H1 (cell line): ENCODE measurements at regions not wholly inside any gene's neighbourhood (a gene's known extent, or its start where the extent isn't known, plus 50 kb on each side); places are given as distances from the start of the nearest gene placed in this dataset.

ENCODE experiments used
- CTCF ChIA-PET: fragments of 300-600 bp; sonication (Branson Sonifier 250); formaldehyde crosslinking; loops from one replicate; lab custom pipeline; 2021; ENCODE audit not compliant: partially characterized antibody; lab: Charles Lee
- POLR2A ChIA-PET: fragments of 300-600 bp; sonication (Branson Sonifier 250); formaldehyde crosslinking; loops from one replicate; lab custom pipeline; 2021; ENCODE audit warnings: inconsistent platforms; ENCODE audit not compliant: partially characterized antibody; lab: Charles Lee
- DNase-seq, 2 experiments: peaks; one replicate each; pipeline versions ENCODE4 v3.0.0 to v3.0.0-alpha.2; 2010 to 2022; ENCODE audit warnings: low spot score in 2 of 2, low read depth in 1 of 2, mixed read lengths in 1 of 2
- FAIRE-seq: peaks from 2 replicates; lab custom pipeline; 2011; peaks lifted over from hg19 to GRCh38; lab: Jason Lieb, UNC
- H2AFZ ChIP-seq: 2 replicates; pipeline ENCODE4 v1.8.1; 2012; ENCODE audit warnings: low read length, inconsistent platforms
- H2AK5ac ChIP-seq: 2 replicates; pipeline ENCODE4 v1.6.1; 2013; ENCODE audit warnings: low read depth, low read length
- H2BK120ac ChIP-seq: replicated peaks from 2 replicates; pipeline ENCODE3; 2013; ENCODE audit warnings: low read depth, low read length, inconsistent platforms
- H2BK12ac ChIP-seq: 2 replicates; pipeline ENCODE4 v1.6.1; 2013; ENCODE audit warnings: low read depth, low read length
- H2BK15ac ChIP-seq: 2 replicates; pipeline ENCODE4 v1.6.1; 2013; ENCODE audit warnings: low read length
- H2BK20ac ChIP-seq: 2 replicates; pipeline ENCODE4 v1.6.1; 2013; ENCODE audit warnings: low read length
- H2BK5ac ChIP-seq: 2 replicates; pipeline ENCODE4 v1.6.1; 2013; ENCODE audit warnings: low read depth, low read length
- H3K14ac ChIP-seq: 2 replicates; pipeline ENCODE4 v1.6.1; 2013; ENCODE audit warnings: inconsistent platforms; ENCODE audit not compliant: insufficient read length
- H3K18ac ChIP-seq: 2 replicates; pipeline ENCODE4 v1.6.1; 2013; ENCODE audit warnings: low read length; ENCODE audit errors: extremely low read depth
- H3K23ac ChIP-seq: 2 replicates; pipeline ENCODE4 v1.6.1; 2013; ENCODE audit warnings: inconsistent platforms; ENCODE audit not compliant: insufficient read length
- H3K23me2 ChIP-seq: 2 replicates; pipeline ENCODE4 v1.6.1; 2013; ENCODE audit warnings: low read depth, low read length
- H3K27ac ChIP-seq: 2 replicates; pipeline ENCODE4 v1.6.1; 2011; ENCODE audit warnings: low read depth, low read length, inconsistent platforms
- H3K27me3 ChIP-seq, 4 experiments: replicated peaks in 1 of 4; 1 replicate in 1 of 4; 2 replicates in 3 of 4; pipeline versions ENCODE4 v1.6.1 to v1.8.1; 2011 to 2013; ENCODE audit warnings: low read length in 3 of 4, mild to moderate bottlenecking in 3 of 4, inconsistent platforms in 2 of 4, mixed read lengths in 2 of 4, moderate library complexity in 1 of 4; ENCODE audit not compliant: control insufficient read depth in 3 of 4, insufficient read depth in 3 of 4; ENCODE audit errors: extremely low read depth in 1 of 4
- H3K36me3 ChIP-seq, 4 experiments: 2 replicates each; pipeline versions ENCODE4 v1.6.1 to v1.8.1; 2011 to 2013; ENCODE audit warnings: mild to moderate bottlenecking in 4 of 4, low read length in 3 of 4, moderate library complexity in 2 of 4, control low read depth in 1 of 4, inconsistent platforms in 1 of 4; ENCODE audit not compliant: insufficient read depth in 4 of 4, control insufficient read depth in 2 of 4
- H3K4ac ChIP-seq: replicated peaks from 2 replicates; pipeline ENCODE3; 2013; ENCODE audit warnings: low read length, low read depth, mixed read lengths, inconsistent platforms; ENCODE audit not compliant: insufficient read length
- H3K4me1 ChIP-seq, 4 experiments: replicated peaks in 1 of 4; 1 replicate in 1 of 4; 2 replicates in 3 of 4; pipeline versions ENCODE4 v1.6.1 to v1.8.1; 2011 to 2013; ENCODE audit warnings: low read length in 3 of 4, inconsistent platforms in 2 of 4, mixed read lengths in 1 of 4; ENCODE audit not compliant: insufficient read depth in 4 of 4, control insufficient read depth in 3 of 4
- H3K4me2 ChIP-seq, 2 experiments: 2 replicates each; pipeline versions ENCODE4 v1.6.1 to v1.8.1; 2011 to 2013; ENCODE audit warnings: low read depth in 2 of 2, low read length in 2 of 2, control low read depth in 1 of 2, inconsistent platforms in 1 of 2, mild to moderate bottlenecking in 1 of 2; ENCODE audit not compliant: insufficient read depth in 1 of 2
- H3K4me3 ChIP-seq, 4 experiments: fragments of 200-600, 300-600 bp in 1 of 4; sonication (generic), shearing (Covaris generic), sonication (Bioruptor Twin) in 1 of 4; 2 replicates each; pipeline versions ENCODE4 v1.5.1 to v1.8.1; 2011 to 2016; ENCODE audit warnings: low read length in 4 of 4, low read depth in 3 of 4, control low read depth in 2 of 4, inconsistent platforms in 2 of 4, mild to moderate bottlenecking in 2 of 4, mixed read lengths in 1 of 4, moderate library complexity in 1 of 4; ENCODE audit not compliant: insufficient read depth in 2 of 4; ENCODE audit errors: extremely low read depth in 1 of 4
- H3K56ac ChIP-seq: replicated peaks from 2 replicates; pipeline ENCODE3; 2013; ENCODE audit warnings: low read depth, mild to moderate bottlenecking, mixed read lengths, low read length, inconsistent platforms; ENCODE audit not compliant: insufficient read length
- H3K79me1 ChIP-seq: 2 replicates; pipeline ENCODE4 v1.6.1; 2013; ENCODE audit warnings: low read depth, low read length, control low read depth
- H3K79me2 ChIP-seq, 2 experiments: 2 replicates each; pipeline versions ENCODE4 v1.6.1 to v1.8.1; 2012 to 2013; ENCODE audit warnings: low read length in 2 of 2, mild to moderate bottlenecking in 2 of 2, inconsistent platforms in 1 of 2; ENCODE audit not compliant: insufficient read depth in 2 of 2, control insufficient read depth in 1 of 2
- H3K9ac ChIP-seq, 4 experiments: replicated peaks in 1 of 4; 1 replicate in 1 of 4; 2 replicates in 3 of 4; pipeline versions ENCODE4 v1.6.1 to v1.8.1; 2011 to 2013; ENCODE audit warnings: low read depth in 3 of 4, low read length in 3 of 4, control low read depth in 2 of 4, mild to moderate bottlenecking in 2 of 4, moderate library complexity in 2 of 4, inconsistent platforms in 1 of 4; ENCODE audit errors: extremely low read depth in 1 of 4
- H3K9me3 ChIP-seq, 2 experiments: 2 replicates each; pipeline versions ENCODE4 v1.6.1 to v1.8.1; 2012 to 2013; ENCODE audit warnings: mild to moderate bottlenecking in 2 of 2, moderate library complexity in 2 of 2, control low read depth in 1 of 2, inconsistent platforms in 1 of 2, low read depth in 1 of 2, low read length in 1 of 2, mixed read lengths in 1 of 2; ENCODE audit not compliant: insufficient read depth in 2 of 2
- H4K20me1 ChIP-seq, 2 experiments: replicated peaks in 1 of 2; 2 replicates each; pipeline versions ENCODE3 to v1.8.1; 2011 to 2013; ENCODE audit warnings: inconsistent platforms in 2 of 2, low read length in 2 of 2, mild to moderate bottlenecking in 1 of 2; ENCODE audit not compliant: insufficient read depth in 2 of 2, control insufficient read depth in 1 of 2
- H4K5ac ChIP-seq: 2 replicates; pipeline ENCODE4 v1.6.1; 2013; ENCODE audit warnings: low read length, low read depth, mixed read lengths, inconsistent platforms; ENCODE audit not compliant: insufficient read length
- H4K8ac ChIP-seq: 2 replicates; pipeline ENCODE4 v1.8.0; 2013; ENCODE audit warnings: mild to moderate bottlenecking, moderate library complexity, low read length, inconsistent platforms; ENCODE audit not compliant: insufficient read depth; ENCODE audit errors: extremely low read depth
- H4K91ac ChIP-seq: replicated peaks from 2 replicates; pipeline ENCODE3; 2013; ENCODE audit warnings: low read length, mixed read lengths, inconsistent platforms; ENCODE audit not compliant: insufficient read length
- CREB1 ChIP-seq: IDR thresholded peaks from 2 replicates; pipeline ENCODE4 v1.6.1; 2012; ENCODE audit warnings: inconsistent platforms
- EP300 ChIP-seq, 2 experiments: IDR thresholded peaks; 1 replicate in 1 of 2; 2 replicates in 1 of 2; pipeline ENCODE4 v1.6.1; 2011 to 2012; ENCODE audit warnings: low read depth in 2 of 2, low read length in 2 of 2, mild to moderate bottlenecking in 2 of 2, borderline replicate concordance in 1 of 2, inconsistent platforms in 1 of 2, moderate library complexity in 1 of 2
- GTF2F1 ChIP-seq: IDR thresholded peaks from 2 replicates; pipeline ENCODE4 v1.6.1; 2012; ENCODE audit warnings: low read depth, low read length, improper control_type of control experiment, borderline replicate concordance
- JUND ChIP-seq: IDR thresholded peaks from 2 replicates; pipeline ENCODE4 v1.6.1; 2011; ENCODE audit warnings: mild to moderate bottlenecking, improper control_type of control experiment, low read length
- RFX5 ChIP-seq: IDR thresholded peaks from 2 replicates; pipeline ENCODE4 v1.6.1; 2011; ENCODE audit warnings: low read depth, low read length, improper control_type of control experiment, borderline replicate concordance
- ZNF274 ChIP-seq: IDR thresholded peaks from 2 replicates; pipeline ENCODE4 v1.7.0; 2012; ENCODE audit warnings: low read length, borderline replicate concordance; ENCODE audit errors: extremely low read depth
- WGBS, 2 experiments: shearing (Covaris generic) in 1 of 2; methylation state at CpG; one replicate each; pipeline versions ENCODE4 v1.1.6 to v1.1.7; 2013 to 2015; ENCODE audit warnings: low lambda C conversion rate in 2 of 2, mixed read lengths in 2 of 2, inconsistent platforms in 1 of 2, low coverage in 1 of 2, missing lambda C conversion rate in 1 of 2; ENCODE audit not compliant: insufficient replicate concordance in 2 of 2, insufficient coverage in 1 of 2, insufficient read length in 1 of 2; ENCODE audit errors: extremely low coverage in 1 of 2, missing lambda C conversion rate in 1 of 2; 5-methylcytosine and 5-hydroxymethylcytosine counted together

GRCh38 chr5:111641533-111642233, 115.3 kb downstream of the NREP start:
- no peak overlapping the region for H4K8ac ChIP-seq
- H3K36me3 ChIP-seq: no peaks in the 10 kb centered on the region
- DNase-seq (no peak), FAIRE-seq (no peak)
- ChIA-PET CTCF (interaction anchor here (0.6 kb wide), 1 partner anchor 142 kb away, joined by 3 read pairs; no protein-coding TSS in a partner anchor), POLR2A (no interaction called here)
- WGBS, 2 experiments: 91% methylated on average over 3 of the region's 4 CpGs; no CpG with 5 or more reads in 1 of the 2 experiments
- H4K91ac ChIP-seq: no peak overlapping the region
- no peak overlapping the region for H3K56ac ChIP-seq
- no peak overlapping the region for H3K23ac ChIP-seq
- no peak overlapping the region for H2AK5ac ChIP-seq
- peaks cover 21 to 27% of the 10 kb centered on the region in 2 experiments for H3K9me3 ChIP-seq
- H3K4me3 ChIP-seq: no peak overlapping the region
- H4K20me1 ChIP-seq: no peaks in the 10 kb centered on the region
- no peak overlapping the region for H2BK120ac ChIP-seq
- H3K23me2 ChIP-seq: no peaks in the 10 kb centered on the region
- H3K79me2 ChIP-seq: no peaks in the 10 kb centered on the region
- no peak overlapping the region for H2BK5ac ChIP-seq
- no peak overlapping the region for H3K18ac ChIP-seq
- H3K4ac ChIP-seq: no peak overlapping the region
- no peak overlapping the region for H4K5ac ChIP-seq
- no peaks in the 10 kb centered on the region for H3K27me3 ChIP-seq
- no peak overlapping the region for H2BK12ac ChIP-seq
- H2BK15ac ChIP-seq: no peak overlapping the region
- no peaks in the 10 kb centered on the region for H3K79me1 ChIP-seq
- H3K4me2 ChIP-seq: no peak overlapping the region
- no peak overlapping the region for H3K9ac ChIP-seq
- no peak overlapping the region for H3K27ac ChIP-seq
- H3K14ac ChIP-seq: no peak overlapping the region
- H3K4me1 ChIP-seq: no peaks in the 10 kb centered on the region
- H2AFZ ChIP-seq: no peak overlapping the region
- H2BK20ac ChIP-seq: no peak overlapping the region
- no peak for TF ChIP-seq EP300 (IDR thresholded peaks at IDR 0.05; ENCODE audit: borderline replicate concordance in 1 of 2, low read depth in 2 of 2, low read length in 2 of 2)
- no peak for TF ChIP-seq ZNF274
- TF ChIP-seq CREB1: no peak
- TF ChIP-seq GTF2F1: no peak
- TF ChIP-seq JUND: no peak
- TF ChIP-seq RFX5: no peak
